K562 (cell line): ENCODE measurements at regions not wholly inside any gene's neighbourhood (a gene's known extent, or its start where the extent isn't known, plus 50 kb on each side); places are given as distances from the start of the nearest gene placed in this dataset.

ENCODE experiments used
- YY1 ChIP-seq, 3 experiments: IDR thresholded peaks; 2 replicates each; pipeline ENCODE4 v1.6.1; 2011; ENCODE audit warnings: low read length in 2 of 3, mild to moderate bottlenecking in 2 of 3, moderate library complexity in 2 of 3, borderline replicate concordance in 1 of 3, control low read depth in 1 of 3, low read depth in 1 of 3; ENCODE audit not compliant: insufficient read depth in 3 of 3, insufficient replicate concordance in 2 of 3, control insufficient read depth in 1 of 3, insufficient read length in 1 of 3; ENCODE audit errors: extremely low read depth in 1 of 3
- ZNF407 ChIP-seq: fragments of 450-650 bp; IDR thresholded peaks from 2 replicates; pipeline ENCODE4 v1.6.1; 2016; ENCODE audit warnings: low read depth

GRCh38 chr7:84368122-84368521 is 173.5 kb upstream of the SEMA3A start (continued):
- TF ChIP-seq ZNF407, result no peak
- TF ChIP-seq YY1 (IDR thresholded peaks at IDR 0.05; ENCODE audit: borderline replicate concordance in 1 of 3, control insufficient read depth in 1 of 3, extremely low read depth in 1 of 3, insufficient read depth in 3 of 3, insufficient read length in 1 of 3, insufficient replicate concordance in 2 of 3, low read depth in 1 of 3, low read length in 2 of 3), result no peak
